GM12878 (cell line): ENCODE measurements at regions not wholly inside any gene's neighbourhood (a gene's known extent, or its start where the extent isn't known, plus 50 kb on each side); places are given as distances from the start of the nearest gene placed in this dataset.

Experiments
- ATAC-seq: fragments of 200-7000 bp; cut with Tn5 transposase; 3 replicates; pipeline ENCODE4 v1.9.1; 2020; ENCODE audit warnings: mild to moderate bottlenecking, moderate library complexity
- BruUV-seq: library from RNA; stranded (reverse); fragments of 400-500 nt; replicated peaks from 2 replicates; lab custom pipeline; 2021; lab: Mats Ljungman, UMichigan
- CTCF ChIA-PET: fragments of 300-600 bp; sonication (Branson Sonifier 250); formaldehyde crosslinking; extraction: SDS; loops from one replicate; lab custom pipeline; 2021; ENCODE audit warnings: inconsistent platforms; lab: Yijun Ruan, JAX
- POLR2A ChIA-PET: fragments of 350-600 bp; formaldehyde crosslinking; extraction: SDS; loops from one replicate; lab custom pipeline; 2021; ENCODE audit warnings: inconsistent platforms; lab: Charles Lee
- RAD21 ChIA-PET: fragments of 300-600 bp; sonication (Branson Sonifier 250); formaldehyde crosslinking; loops from one replicate; lab custom pipeline; 2023; ENCODE audit warnings: antibody characterized with exemption; ENCODE audit not compliant: unreplicated experiment; lab: Charles Lee
- SMC1A ChIA-PET: fragments of 300-600 bp; sonication (Branson Sonifier 250); formaldehyde crosslinking; loops from one replicate; lab custom pipeline; 2023; ENCODE audit not compliant: unreplicated experiment, uncharacterized antibody; lab: Charles Lee
- DNase-seq: peaks from one replicate; pipeline ENCODE4 v3.0.0-alpha.2; 2011; ENCODE audit warnings: low read depth, low spot score
- FAIRE-seq: peaks from 3 replicates; lab custom pipeline; 2011; peaks lifted over from hg19 to GRCh38; lab: Jason Lieb, UNC
- H2AFZ ChIP-seq: 2 replicates; pipeline ENCODE4 v1.6.0; 2011; ENCODE audit warnings: low read depth, low read length, control low read depth; ENCODE audit not compliant: control insufficient read depth
- H3K27ac ChIP-seq: 2 replicates; pipeline ENCODE4 v1.5.1; 2011; ENCODE audit warnings: control low read depth; ENCODE audit not compliant: control insufficient read depth, insufficient read depth
- H3K27me3 ChIP-seq, 2 experiments: replicated peaks in 1 of 2; 2 replicates each; pipeline versions ENCODE4 v1.6.0 to v1.6.1; 2011; ENCODE audit warnings: low read length in 1 of 2; ENCODE audit not compliant: control insufficient read depth in 2 of 2, insufficient read depth in 2 of 2
- H3K36me3 ChIP-seq, 2 experiments: 2 replicates each; pipeline ENCODE4 v1.5.1; 2011; ENCODE audit warnings: low read length in 1 of 2; ENCODE audit not compliant: control insufficient read depth in 2 of 2, insufficient read depth in 2 of 2
- H3K4me1 ChIP-seq: 2 replicates; pipeline ENCODE4 v1.6.1; 2011; ENCODE audit warnings: mild to moderate bottlenecking, low read length, moderate library complexity, mixed read lengths; ENCODE audit not compliant: control insufficient read depth, insufficient read depth
- H3K4me2 ChIP-seq: 2 replicates; pipeline ENCODE4 v1.6.0; 2011; ENCODE audit warnings: control low read depth; ENCODE audit not compliant: control insufficient read depth, insufficient read depth
- H3K4me3 ChIP-seq: fragments of 200-600 bp; sonication (generic); 2 replicates; pipeline ENCODE4 v1.5.1; 2016
- H3K79me2 ChIP-seq: 2 replicates; pipeline ENCODE4 v1.6.0; 2011; ENCODE audit warnings: low read length; ENCODE audit not compliant: control insufficient read depth, insufficient read depth
- H3K9ac ChIP-seq: 2 replicates; pipeline ENCODE4 v1.8.0; 2011; ENCODE audit warnings: low read length, control low read depth, mixed read lengths; ENCODE audit not compliant: control insufficient read depth, insufficient read depth
- H3K9me3 ChIP-seq: replicated peaks from 3 replicates; pipeline ENCODE4 v1.5.1; 2011; ENCODE audit warnings: mild to moderate bottlenecking, low read length; ENCODE audit not compliant: control insufficient read depth, insufficient read depth
- H4K20me1 ChIP-seq: 2 replicates; pipeline ENCODE4 v1.6.0; 2011; ENCODE audit not compliant: control insufficient read depth, insufficient read depth
- ASH2L ChIP-seq: fragments of 300-600, 200-600 bp; sonication (generic); IDR thresholded peaks from 2 replicates; pipeline ENCODE4 v1.6.1; 2017; ENCODE audit warnings: low read depth, mild to moderate bottlenecking, borderline replicate concordance
- BHLHE40 ChIP-seq, 2 experiments: fragments of 450-650 bp in 1 of 2; IDR thresholded peaks; 2 replicates each; pipeline ENCODE4 v1.6.1; 2011 to 2017; ENCODE audit warnings: low read depth in 2 of 2, borderline replicate concordance in 1 of 2, improper control_type of control experiment in 1 of 2, low read length in 1 of 2, mild to moderate bottlenecking in 1 of 2
- CHD1 ChIP-seq: IDR thresholded peaks from 2 replicates; pipeline ENCODE4 v1.6.1; 2012; ENCODE audit warnings: low read depth, low read length, improper control_type of control experiment
- E2F8 ChIP-seq: fragments of 450-650 bp; IDR thresholded peaks from 2 replicates; pipeline ENCODE4 v1.6.1; 2018; ENCODE audit warnings: mild to moderate bottlenecking, low read depth, moderate library complexity; ENCODE audit not compliant: partially characterized antibody
- GABPA ChIP-seq: IDR thresholded peaks from 2 replicates; pipeline ENCODE4 v1.6.1; 2014; ENCODE audit warnings: antibody characterized with exemption, low read depth, mild to moderate bottlenecking, inconsistent platforms
- HDAC6 ChIP-seq: fragments of 200-600 bp; sonication (generic); IDR thresholded peaks from one replicate; pipeline ENCODE4 v1.8.0; 2017; ENCODE audit warnings: antibody characterized with exemption; ENCODE audit not compliant: unreplicated experiment
- IKZF1 ChIP-seq: fragments of 450-650 bp; conservative IDR thresholded peaks from 2 replicates; pipeline ENCODE4 v1.6.1; 2017; ENCODE audit warnings: antibody characterized with exemption, mild to moderate bottlenecking
- KDM1A ChIP-seq: fragments of 200-600 bp; sonication (generic); IDR thresholded peaks from 2 replicates; pipeline ENCODE4 v1.6.1; 2016; ENCODE audit warnings: borderline replicate concordance
- PML ChIP-seq: IDR thresholded peaks from 2 replicates; pipeline ENCODE4 v1.6.1; 2012; ENCODE audit warnings: low read length, inconsistent platforms
- RCOR1 ChIP-seq: conservative IDR thresholded peaks from 2 replicates; pipeline ENCODE4 v1.6.1; 2012; ENCODE audit warnings: low read depth, low read length, improper control_type of control experiment
- ZBTB11 ChIP-seq: fragments of 450-650 bp; formaldehyde crosslinking; IDR thresholded peaks from 2 replicates; pipeline ENCODE4 v1.5.0; 2022; ENCODE audit warnings: mild to moderate bottlenecking, missing genetic modification characterization
- WGBS: methylation state at CpG from one replicate; pipeline ENCODE4 v1.1.6; 2016; ENCODE audit warnings: low lambda C conversion rate; ENCODE audit not compliant: insufficient replicate concordance, insufficient coverage; ENCODE audit errors: missing lambda C conversion rate; 5-methylcytosine and 5-hydroxymethylcytosine counted together
- in situ Hi-C: fragments of 300-500 bp; cut with MboI; formaldehyde crosslinking; loops from 9 replicates; pipeline ENCODE4 v1.14.3; 2018; ENCODE audit warnings: mixed read lengths
- intact Hi-C: fragments of 100-400 bp; cut with micrococcal nuclease; formaldehyde crosslinking; loops from one replicate; pipeline ENCODE4 v1.14.2; 2022; ENCODE audit not compliant: unreplicated experiment

DNA sequence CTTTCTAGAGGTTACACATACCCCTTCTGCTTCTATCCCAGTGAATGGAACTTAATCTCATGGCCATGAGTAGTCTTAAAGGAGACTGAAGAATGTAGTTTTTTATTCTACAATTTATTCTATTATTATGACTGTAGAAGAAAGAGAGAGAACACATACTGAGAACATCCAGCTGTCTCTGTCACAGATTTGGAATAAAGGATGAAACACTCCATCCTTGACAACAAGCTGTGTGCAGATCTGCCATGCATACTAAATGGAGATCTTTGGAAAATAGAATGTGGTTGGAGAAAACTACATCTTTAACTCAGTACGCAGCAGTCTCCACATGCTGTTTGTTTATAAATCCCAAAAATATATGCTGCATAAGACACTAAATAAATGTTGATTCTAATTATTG is 54.1 kb upstream of the NUDT7 start:
- H3K4me3 ChIP-seq = no peak overlapping the region
- ChIA-PET POLR2A (no interaction called here), SMC1A (interaction anchor here (0.6 kb wide), 1 partner anchor 9 kb away, joined by 3 read pairs; no protein-coding TSS in a partner anchor), CTCF (interaction anchor here (0.6 to 0.9 kb wide), 2 partner anchors 124 to 335 kb away, joined by 3 to 4 read pairs; no protein-coding TSS in a partner anchor), RAD21 (no interaction called here)
- in situ Hi-C loops (no loop called here), intact Hi-C loops (no loop called here)
- 0% methylated on average over 1 of the region's 1 CpG for WGBS
- no peaks in the 10 kb centered on the region for H3K79me2 ChIP-seq
- no peaks in the 10 kb centered on the region for H4K20me1 ChIP-seq
- FAIRE-seq = no peak
- no TSS peak for BruUV-seq
- DNase-seq = no peak
- no peaks in the 10 kb centered on the region for H3K27me3 ChIP-seq
- no peak overlapping the region for H2AFZ ChIP-seq
- H3K4me1 ChIP-seq = no peaks in the 10 kb centered on the region
- no peak overlapping the region for H3K9ac ChIP-seq
- no peaks in the 10 kb centered on the region for H3K36me3 ChIP-seq
- no peak overlapping the region for H3K27ac ChIP-seq
- TF ChIP-seq PML (no peak), GABPA (no peak), KDM1A (no peak), E2F8 (no peak), IKZF1 (no peak), HDAC6 (no peak), RCOR1 (no peak), ZBTB11 (CRISPR knock-in tag) (no peak), ASH2L (no peak), BHLHE40 (IDR thresholded peaks at IDR 0.05; ENCODE audit: borderline replicate concordance in 1 of 2, low read depth in 2 of 2, low read length in 1 of 2) (no peak), CHD1 (no peak)
- no peak overlapping the region for H3K4me2 ChIP-seq
- no peaks in the 10 kb centered on the region; the same call in 2 of the 3 replicates for H3K9me3 ChIP-seq
- ATAC-seq = no peak
